Forelimb muscle (tissue), 1 donor: ENCODE measurements at regions not wholly inside any gene's neighbourhood (a gene's known extent, or its start where the extent isn't known, plus 50 kb on each side); places are given as distances from the start of the nearest gene placed in this dataset.

Source experiments
- DNase-seq: peaks from one replicate; pipeline ENCODE4 v3.0.0-alpha.2; 2013; ENCODE audit warnings: low read depth

- DNase-seq = no peak
Measured at GRCh38 chr16:35377142-35377541, 1917.7 kb downstream of the TP53TG3F start.

- DNase-seq = no peak
Measured at GRCh38 chr16:35386619-35387018, 1927.2 kb downstream of the TP53TG3F start.

GRCh38 chr16:35391328-35391727 lies 1931.9 kb downstream of the TP53TG3F start:
- DNase-seq = peak; percentile 0

GRCh38 chr16:35398180-35398579 lies 1938.8 kb downstream of the TP53TG3F start:
- DNase-seq = no peak

GRCh38 chr16:35399133-35399532 lies 1939.7 kb downstream of the TP53TG3F start:
- DNase-seq = no peak

- no peak for DNase-seq
Measured at GRCh38 chr16:35404273-35404672, 1944.9 kb downstream of the TP53TG3F start.

- DNase-seq = no peak
Measured at GRCh38 chr16:35405526-35405925, 1946.1 kb downstream of the TP53TG3F start.

- DNase-seq = no peak
Measured at GRCh38 chr16:35409503-35409902, 1950.1 kb downstream of the TP53TG3F start.

GRCh38 chr16:35410438-35410837 lies 1951.0 kb downstream of the TP53TG3F start:
- DNase-seq = no peak

GRCh38 chr16:35411156-35411555 lies 1951.7 kb downstream of the TP53TG3F start:
- no peak for DNase-seq

- DNase-seq = no peak
Measured at GRCh38 chr16:35414139-35414538, 1954.7 kb downstream of the TP53TG3F start.

- no peak for DNase-seq
Measured at GRCh38 chr16:35414563-35414962, 1955.2 kb downstream of the TP53TG3F start.

GRCh38 chr16:35425270-35425669 lies 1965.9 kb downstream of the TP53TG3F start:
- DNase-seq = no peak

- DNase-seq = no peak
Measured at GRCh38 chr16:35431829-35432663, 1972.6 kb downstream of the TP53TG3F start.

GRCh38 chr16:35440875-35441274 lies 1981.5 kb downstream of the TP53TG3F start:
- no peak for DNase-seq

GRCh38 chr16:35447010-35447558 lies 1987.7 kb downstream of the TP53TG3F start:
- DNase-seq = no peak

GRCh38 chr16:35449663-35450062 lies 1990.3 kb downstream of the TP53TG3F start:
- no peak for DNase-seq

- no peak for DNase-seq
Measured at GRCh38 chr16:35450648-35451047, 1991.2 kb downstream of the TP53TG3F start.

GRCh38 chr16:35452471-35452870 lies 1993.1 kb downstream of the TP53TG3F start:
- DNase-seq = no peak

- DNase-seq = no peak
Measured at GRCh38 chr16:35463358-35463757, 2003.9 kb downstream of the TP53TG3F start.

- DNase-seq = no peak
Measured at GRCh38 chr16:35480361-35480760, 2020.9 kb downstream of the TP53TG3F start.

- no peak for DNase-seq
Measured at GRCh38 chr16:35480988-35481387, 2021.6 kb downstream of the TP53TG3F start.

- DNase-seq = no peak
Measured at GRCh38 chr16:35485915-35486314, 2026.5 kb downstream of the TP53TG3F start.
